ENCODE measurements at regions not wholly inside any gene's neighbourhood (a gene's known extent, or its start where the extent isn't known, plus 50 kb on each side); places are given as distances from the start of the nearest gene placed in this dataset.

DNA sequence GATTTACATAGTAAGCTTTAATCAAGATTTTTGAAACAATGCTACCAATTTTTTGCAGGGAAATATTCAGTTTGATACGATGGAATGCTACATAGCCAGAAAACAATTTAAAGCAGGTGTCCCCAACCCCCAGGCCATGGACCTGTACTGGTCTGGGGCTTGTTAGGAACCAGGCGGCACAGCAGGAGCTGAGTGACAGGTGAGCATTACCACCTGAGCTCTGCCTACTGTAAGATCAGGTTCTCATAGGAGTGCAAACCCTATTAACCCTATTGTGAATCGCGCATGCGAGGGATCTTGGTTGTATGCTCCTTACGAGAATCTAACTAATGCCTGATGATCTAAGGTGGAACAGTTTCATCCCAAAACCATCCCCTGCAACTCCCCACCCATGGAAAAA, 322.6 kb upstream of the NECTIN3 start:
- no peak for DNase-seq (ENCODE audit: low read depth in 2 of 2)

DNA sequence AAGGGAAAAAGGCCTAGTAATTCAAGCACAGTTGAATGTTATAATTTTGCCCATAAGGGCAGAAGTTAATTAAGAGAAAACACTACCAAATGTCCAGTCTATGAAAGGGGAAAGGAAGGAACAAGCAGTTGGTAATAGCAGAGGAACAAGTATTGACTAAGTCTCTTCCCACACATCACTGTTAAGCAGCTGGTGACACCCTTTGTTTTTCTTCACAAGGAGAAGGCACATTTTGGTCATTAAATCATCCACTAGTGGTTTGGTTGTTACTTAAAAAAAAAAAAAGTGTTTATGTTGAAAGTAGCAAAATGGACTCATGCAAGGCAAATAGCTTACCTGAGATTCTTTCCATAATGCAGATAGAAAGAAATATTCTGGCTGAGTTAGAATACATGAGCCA, 321.4 kb upstream of the NECTIN3 start:
- no peak for DNase-seq (ENCODE audit: low read depth in 2 of 2)

DNA sequence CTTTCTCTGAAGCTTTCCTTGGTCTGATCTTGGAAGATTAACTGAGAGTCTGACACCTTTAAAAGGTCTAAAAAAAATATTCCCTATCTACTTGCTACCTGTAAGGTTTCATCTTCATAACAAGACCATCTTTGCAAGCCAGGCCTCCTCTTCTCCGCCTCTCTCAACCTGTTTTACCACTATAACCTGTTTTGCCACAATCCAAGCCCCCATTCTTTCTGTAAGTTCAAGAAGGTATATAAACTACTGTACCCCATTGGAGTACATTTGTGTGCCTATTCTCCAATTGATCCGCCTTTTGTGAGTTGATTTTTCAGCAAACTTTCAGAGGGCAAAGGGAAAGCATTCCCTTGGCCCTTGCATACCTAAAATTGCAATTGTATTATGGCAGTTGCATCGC, 319.3 kb upstream of the NECTIN3 start:
- no peak for DNase-seq (ENCODE audit: low read depth in 2 of 2)

GRCh38 chr3:110753516-110753915, 318.1 kb upstream of the NECTIN3 start:
- no peak for DNase-seq (ENCODE audit: low read depth in 2 of 2)

DNA sequence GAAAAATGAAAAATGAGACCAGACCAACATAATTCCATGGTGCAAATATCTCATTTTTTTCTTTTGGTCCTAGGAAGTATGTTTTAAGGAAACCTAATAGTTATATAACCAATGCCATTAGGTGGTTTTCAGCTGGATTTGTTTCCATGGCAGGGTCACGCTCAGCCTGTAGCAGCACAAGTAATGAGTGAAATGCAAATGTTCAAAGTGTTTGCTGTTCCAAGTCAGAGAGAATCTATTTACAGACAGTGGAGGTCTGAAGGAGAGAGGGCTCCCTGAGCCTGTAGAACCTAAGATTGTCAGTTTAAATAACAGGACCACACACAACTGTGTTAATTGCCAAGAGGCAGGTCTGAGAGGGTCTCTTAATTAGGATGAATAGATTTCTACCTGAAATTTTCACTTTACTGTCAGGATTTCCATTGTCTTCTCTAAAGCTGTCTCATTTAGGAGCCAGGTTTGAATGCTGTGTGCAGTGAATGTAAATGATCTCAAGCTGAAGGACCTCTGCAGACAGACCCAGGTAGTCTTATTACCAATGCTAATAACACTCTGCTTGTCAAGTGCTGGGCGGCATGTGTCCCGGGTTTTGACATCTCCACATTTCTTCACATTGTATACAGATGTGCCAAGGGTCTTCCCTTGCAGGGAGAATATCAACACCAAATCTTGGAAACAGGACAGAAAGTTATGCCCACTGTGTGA, 317.3 kb upstream of the NECTIN3 start:
- no peak for DNase-seq (ENCODE audit: low read depth in 2 of 2)

GRCh38 chr3:110755345-110755744, 316.3 kb upstream of the NECTIN3 start:
- DNase-seq (ENCODE audit: low read depth in 2 of 2), result no peak

- no peak for DNase-seq (ENCODE audit: low read depth in 2 of 2)
These were observed 314.9 kb upstream of the NECTIN3 start for GRCh38 chr3:110756705-110757104.

- DNase-seq (ENCODE audit: low read depth in 2 of 2), result no peak
These were observed 313.4 kb upstream of the NECTIN3 start for GRCh38 chr3:110758208-110758607.

GRCh38 chr3:110767156-110767555, 304.5 kb upstream of the NECTIN3 start:
- DNase-seq (ENCODE audit: low read depth in 2 of 2), result no peak

- DNase-seq (ENCODE audit: low read depth in 2 of 2), result no peak
These were observed 303.8 kb upstream of the NECTIN3 start for GRCh38 chr3:110767838-110768237.

DNA sequence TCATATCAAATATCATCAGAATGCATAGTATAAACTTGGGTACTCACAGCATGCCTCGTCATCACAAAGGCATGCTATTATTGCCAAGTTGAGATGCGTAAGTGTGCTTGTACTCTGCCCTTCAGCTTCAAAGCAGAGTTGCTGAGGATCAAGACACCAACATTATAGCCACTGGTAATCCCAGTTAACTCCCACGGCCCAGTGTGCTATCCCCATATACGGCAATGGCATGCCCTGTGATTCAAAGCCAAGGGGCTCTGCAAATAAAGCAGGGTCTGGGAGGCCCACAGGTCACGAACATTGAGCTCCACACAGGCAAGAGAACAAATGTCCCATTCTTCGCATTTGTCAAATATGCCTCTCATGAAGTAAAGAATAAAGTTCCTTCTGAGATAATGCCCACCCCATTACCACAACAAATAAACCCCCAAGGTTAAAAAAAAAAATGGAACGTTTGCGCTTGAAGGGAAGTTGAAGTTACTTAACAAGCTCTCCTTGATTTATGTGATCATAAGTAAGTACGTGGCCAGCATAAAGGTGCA, 298.1 kb upstream of the NECTIN3 start:
- no peak for DNase-seq (ENCODE audit: low read depth in 2 of 2)

DNA sequence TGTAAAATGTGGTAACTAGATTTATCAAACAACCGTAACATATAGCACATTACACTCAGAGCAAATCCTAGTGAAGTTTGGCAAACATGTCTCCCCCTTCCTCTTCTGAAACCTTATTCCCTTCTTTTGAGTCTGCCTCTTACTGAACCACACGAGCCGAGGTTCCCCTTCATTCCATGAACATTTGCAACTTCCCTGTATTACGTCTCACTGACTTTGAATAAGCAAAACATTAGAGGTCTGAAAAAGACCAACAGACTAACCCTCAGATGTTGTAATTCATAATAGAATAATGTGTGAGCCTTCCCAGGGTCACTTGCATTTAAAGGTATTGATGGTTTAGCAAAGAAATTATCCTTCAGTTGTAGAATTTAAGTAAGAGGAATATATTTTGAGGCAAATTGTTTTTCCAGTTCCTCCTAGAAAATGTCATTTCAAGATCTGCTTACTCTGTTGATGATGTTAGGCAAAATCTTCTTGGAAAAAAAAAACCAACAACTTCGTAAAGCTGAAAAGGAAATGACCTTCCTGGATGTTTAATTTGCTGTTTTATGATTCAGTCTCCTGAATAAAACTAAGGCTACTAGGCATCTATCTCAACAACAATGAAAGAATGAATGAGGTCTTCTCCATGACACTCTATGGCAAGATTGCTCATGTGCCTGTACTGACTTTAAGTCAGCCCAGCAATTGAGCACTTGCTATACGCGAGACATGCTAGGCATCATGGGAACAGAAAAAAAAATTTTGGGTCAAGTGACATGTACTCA, 296.9 kb upstream of the NECTIN3 start:
- DNase-seq (ENCODE audit: low read depth in 2 of 2), result no peak

- no peak for DNase-seq (ENCODE audit: low read depth in 2 of 2)
These were observed 292.0 kb upstream of the NECTIN3 start for GRCh38 chr3:110779581-110779980.

- no peak for DNase-seq (ENCODE audit: low read depth in 2 of 2)
These were observed 288.1 kb upstream of the NECTIN3 start for GRCh38 chr3:110783541-110783940.

DNA sequence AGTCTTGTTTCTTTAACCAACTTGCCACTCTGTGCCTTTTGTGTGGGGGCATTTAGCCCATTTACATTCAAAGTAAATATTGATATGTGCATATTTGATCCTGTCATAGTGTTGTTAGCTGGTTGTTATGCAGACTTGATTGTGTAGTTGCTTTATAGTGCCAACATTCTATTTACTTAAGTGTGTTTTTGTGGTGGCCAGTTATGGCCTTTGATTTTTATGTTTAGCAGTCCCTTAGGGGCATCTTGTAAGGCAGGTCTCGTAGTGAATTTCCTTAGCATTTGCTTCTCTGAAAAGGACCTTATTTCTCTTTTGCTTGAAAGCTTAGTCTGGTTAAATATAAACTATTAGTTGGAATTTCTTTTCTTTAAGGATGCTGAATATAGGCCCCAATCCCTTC, 282.8 kb upstream of the NECTIN3 start:
- no peak for DNase-seq (ENCODE audit: low read depth in 2 of 2)

GRCh38 chr3:110789315-110789714, 282.3 kb upstream of the NECTIN3 start:
- DNase-seq (ENCODE audit: low read depth in 2 of 2), result no peak

GRCh38 chr3:110790631-110791030, 281.0 kb upstream of the NECTIN3 start:
- DNase-seq (ENCODE audit: low read depth in 2 of 2), result no peak

DNA sequence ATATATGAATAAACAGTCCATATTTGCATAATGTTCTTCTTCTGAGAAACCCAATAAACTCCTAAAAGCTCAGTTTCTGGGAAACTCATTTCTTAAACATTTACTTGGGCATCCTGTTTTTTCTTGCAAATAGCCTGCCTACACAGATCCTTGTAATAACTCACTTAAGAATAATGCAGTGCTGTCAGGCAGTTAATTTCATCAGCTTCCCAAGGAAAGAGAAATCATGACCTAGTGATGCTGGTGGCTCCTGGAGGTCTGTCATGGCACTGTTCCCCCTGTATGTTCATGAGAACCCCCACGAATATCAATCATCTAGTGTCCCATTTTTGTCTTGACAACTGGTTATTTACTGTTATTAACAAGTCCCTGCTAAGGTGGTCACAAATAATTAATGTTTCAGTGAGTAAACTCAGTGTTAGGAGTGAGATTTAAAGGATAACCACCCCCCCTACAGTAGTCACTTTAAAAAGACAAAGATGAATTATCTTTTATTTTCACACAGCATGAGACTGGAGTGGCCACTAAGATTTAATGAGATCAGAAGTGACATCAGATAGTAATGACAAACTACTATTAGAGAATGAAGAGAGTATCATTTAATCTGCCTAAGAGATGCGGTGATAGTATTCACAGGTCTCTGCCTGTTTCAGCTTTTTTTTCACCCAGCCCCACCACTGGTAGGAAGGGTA, 279.5 kb upstream of the NECTIN3 start:
- no peak for DNase-seq (ENCODE audit: low read depth in 2 of 2)

DNA sequence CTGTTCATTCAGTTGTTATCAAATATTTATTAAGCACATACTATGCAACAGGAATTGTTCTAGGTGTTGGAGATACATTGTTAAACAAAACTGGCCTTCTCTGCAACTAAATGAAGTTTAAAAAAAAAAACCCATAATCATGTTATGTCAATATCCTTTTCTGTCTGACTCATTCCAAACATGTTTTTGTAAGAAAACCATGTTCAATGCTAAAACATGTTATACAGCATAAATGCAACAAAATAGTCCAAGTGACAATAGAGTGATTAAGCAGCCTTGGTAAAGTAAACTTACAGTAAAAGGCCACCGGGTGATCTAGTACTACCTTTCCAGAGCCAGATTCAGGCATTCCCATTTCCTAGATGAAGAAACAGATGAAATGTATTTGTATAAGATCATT, 278.0 kb upstream of the NECTIN3 start:
- no peak for DNase-seq (ENCODE audit: low read depth in 2 of 2)

DNA sequence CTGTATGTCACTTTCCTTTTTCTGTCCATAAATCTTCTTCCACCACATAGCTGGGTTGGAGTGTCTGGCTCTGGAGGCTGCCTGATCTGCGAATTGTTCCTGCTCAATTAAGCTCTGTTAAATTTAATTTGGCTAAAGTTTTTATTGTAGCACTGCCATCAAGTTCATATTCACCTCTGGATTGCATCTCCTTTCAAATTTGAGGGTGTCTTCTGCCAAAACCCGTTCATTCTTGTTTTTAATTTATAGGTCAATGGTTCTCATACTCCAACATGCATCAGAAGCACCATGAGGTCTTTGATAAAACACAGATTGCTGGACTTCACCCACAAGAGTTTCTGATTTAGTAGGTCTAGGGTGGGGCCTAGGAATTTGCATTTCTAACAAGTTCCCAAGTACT, 276.5 kb upstream of the NECTIN3 start:
- DNase-seq (ENCODE audit: low read depth in 2 of 2), result no peak

GRCh38 chr3:110799271-110799670, 272.3 kb upstream of the NECTIN3 start:
- DNase-seq (ENCODE audit: low read depth in 2 of 2), result no peak

- DNase-seq (ENCODE audit: low read depth in 2 of 2), result no peak
These were observed 266.8 kb upstream of the NECTIN3 start for GRCh38 chr3:110804856-110805255.

GRCh38 chr3:110806924-110807323, 264.7 kb upstream of the NECTIN3 start:
- no peak for DNase-seq (ENCODE audit: low read depth in 2 of 2)
